Breast epithelium (tissue), 4 donors: ENCODE measurements at regions not wholly inside any gene's neighbourhood (a gene's known extent, or its start where the extent isn't known, plus 50 kb on each side); places are given as distances from the start of the nearest gene placed in this dataset.

Source experiments
- DNase-seq, 2 donors: peaks; one replicate each; pipeline ENCODE4 v3.0.0-alpha.2; 2019; ENCODE audit warnings: low spot score in 2 of 2
- H3K27ac ChIP-seq, 2 donors: fragments of 200-600 bp; sonication (generic) in 1 of 2; one replicate each; pipeline ENCODE4 v1.5.1; 2016 to 2019; ENCODE audit warnings: mild to moderate bottlenecking in 1 of 2
- H3K27me3 ChIP-seq, 2 donors: fragments of 200-600 bp; sonication (generic) in 1 of 2; one replicate each; pipeline versions ENCODE4 v1.5.1 to v1.6.0; 2017 to 2019; ENCODE audit warnings: control low read depth in 1 of 2, mild to moderate bottlenecking in 1 of 2
- H3K36me3 ChIP-seq: fragments of 200-600 bp; one replicate; pipeline ENCODE4 v1.5.1; 2019
- H3K4me1 ChIP-seq, 2 donors: fragments of 200-600 bp; sonication (generic); one replicate each; pipeline ENCODE4 v1.5.1; 2016 to 2019; ENCODE audit warnings: control low read depth in 1 of 2
- H3K4me3 ChIP-seq, 3 donors: fragments of 200-600 bp; sonication (generic); 1 replicate in 2 of 3; 2 replicates in 1 of 3; pipeline ENCODE4 v1.5.1; 2016 to 2019; ENCODE audit warnings: mild to moderate bottlenecking in 3 of 3, moderate library complexity in 2 of 3
- H3K9me3 ChIP-seq, 2 donors: fragments of 200-600 bp; sonication (generic) in 1 of 2; one replicate each; pipeline ENCODE4 v1.5.1; 2016 to 2019; ENCODE audit warnings: control low read depth in 1 of 2
- POLR2A ChIP-seq: fragments of 450-650 bp; IDR thresholded peaks from one replicate; pipeline ENCODE4 v1.6.1; 2016; ENCODE audit warnings: antibody characterized with exemption, mild to moderate bottlenecking, moderate library complexity
- POLR2AphosphoS5 ChIP-seq, 3 donors: sonication (generic); formaldehyde crosslinking; IDR thresholded peaks; one replicate each; pipeline ENCODE4 v1.6.1; 2017; ENCODE audit warnings: antibody characterized with exemption in 3 of 3
- intact Hi-C: fragments of 100-400 bp; cut with DNase I; formaldehyde crosslinking; loops from one replicate; pipeline ENCODE4 v1.15.1; 2023; ENCODE audit warnings: low total_unique reads
- TF ChIP-seq, protein P1 (sequence below), 3 donors: fragments of 450-650 bp; IDR thresholded peaks; one replicate each; pipeline ENCODE4 v1.5.1; 2016 to 2017; ENCODE audit warnings: antibody characterized with exemption in 3 of 3, mild to moderate bottlenecking in 3 of 3, moderate library complexity in 3 of 3

DNA sequence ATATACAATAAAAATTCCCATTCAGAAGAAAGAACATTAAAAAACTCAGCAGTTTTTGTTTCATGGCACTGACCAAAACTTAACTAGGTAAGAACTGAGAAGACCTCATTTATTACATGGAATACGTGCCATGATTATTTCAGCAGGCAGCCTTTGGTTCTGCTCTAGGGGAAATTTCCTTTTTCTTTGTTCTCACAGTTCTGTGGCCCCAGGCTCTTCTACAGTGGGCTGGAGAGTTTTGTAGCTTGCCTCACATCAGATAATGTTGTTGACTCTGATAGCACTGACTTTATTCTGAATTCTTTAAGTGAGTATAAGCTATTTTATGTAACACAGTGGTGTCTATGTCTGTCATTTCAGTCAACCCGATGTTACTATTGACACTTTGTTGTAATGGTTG is 844.3 kb downstream of the TBC1D32 start:
- H3K27ac ChIP-seq: no peak overlapping the region
- no peaks in the 10 kb centered on the region for H3K27me3 ChIP-seq
- TF ChIP-seq, protein P1, sequence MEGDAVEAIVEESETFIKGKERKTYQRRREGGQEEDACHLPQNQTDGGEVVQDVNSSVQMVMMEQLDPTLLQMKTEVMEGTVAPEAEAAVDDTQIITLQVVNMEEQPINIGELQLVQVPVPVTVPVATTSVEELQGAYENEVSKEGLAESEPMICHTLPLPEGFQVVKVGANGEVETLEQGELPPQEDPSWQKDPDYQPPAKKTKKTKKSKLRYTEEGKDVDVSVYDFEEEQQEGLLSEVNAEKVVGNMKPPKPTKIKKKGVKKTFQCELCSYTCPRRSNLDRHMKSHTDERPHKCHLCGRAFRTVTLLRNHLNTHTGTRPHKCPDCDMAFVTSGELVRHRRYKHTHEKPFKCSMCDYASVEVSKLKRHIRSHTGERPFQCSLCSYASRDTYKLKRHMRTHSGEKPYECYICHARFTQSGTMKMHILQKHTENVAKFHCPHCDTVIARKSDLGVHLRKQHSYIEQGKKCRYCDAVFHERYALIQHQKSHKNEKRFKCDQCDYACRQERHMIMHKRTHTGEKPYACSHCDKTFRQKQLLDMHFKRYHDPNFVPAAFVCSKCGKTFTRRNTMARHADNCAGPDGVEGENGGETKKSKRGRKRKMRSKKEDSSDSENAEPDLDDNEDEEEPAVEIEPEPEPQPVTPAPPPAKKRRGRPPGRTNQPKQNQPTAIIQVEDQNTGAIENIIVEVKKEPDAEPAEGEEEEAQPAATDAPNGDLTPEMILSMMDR (IDR thresholded peaks at IDR 0.05): no peak
- TF ChIP-seq POLR2A (no peak), POLR2AphosphoS5 (IDR thresholded peaks at IDR 0.05) (no peak)
- no peaks in the 10 kb centered on the region for H3K4me1 ChIP-seq
- H3K4me3 ChIP-seq: no peak overlapping the region
- no peak for DNase-seq
- H3K36me3 ChIP-seq: no peaks in the 10 kb centered on the region
- no peaks in the 10 kb centered on the region for H3K9me3 ChIP-seq
- intact Hi-C loops: no loop called here

DNA sequence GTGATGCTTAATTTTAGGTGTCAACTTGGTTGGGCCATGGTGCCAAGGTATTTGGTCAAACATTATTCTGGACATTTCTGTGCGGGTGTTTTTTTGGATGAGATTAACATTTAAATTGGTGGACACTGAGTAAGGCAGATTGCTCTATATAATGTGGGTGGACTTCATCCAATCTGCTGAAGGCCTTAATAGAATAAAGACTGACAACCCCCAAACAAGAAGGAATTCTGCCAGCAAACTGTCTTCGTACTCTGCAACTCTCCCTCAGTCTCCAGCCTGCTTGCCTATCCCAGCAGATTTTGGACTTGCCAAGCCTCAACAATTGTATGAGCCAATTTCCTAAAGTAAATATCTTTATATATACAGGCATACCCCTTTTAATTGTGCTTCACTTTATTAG is 850.1 kb downstream of the TBC1D32 start:
- no peak overlapping the region for H3K27ac ChIP-seq
- no peaks in the 10 kb centered on the region for H3K36me3 ChIP-seq
- no peak for DNase-seq
- H3K4me3 ChIP-seq: no peak overlapping the region
- TF ChIP-seq POLR2A: no peak
- TF ChIP-seq POLR2AphosphoS5 (IDR thresholded peaks at IDR 0.05): no peak
- TF ChIP-seq, protein P1 (IDR thresholded peaks at IDR 0.05): no peak
- intact Hi-C loops: no loop called here
- peaks cover 0 to 9% of the 10 kb centered on the region in 2 donors for H3K9me3 ChIP-seq
- no peaks in the 10 kb centered on the region for H3K27me3 ChIP-seq
- H3K4me1 ChIP-seq: no peaks in the 10 kb centered on the region

DNA sequence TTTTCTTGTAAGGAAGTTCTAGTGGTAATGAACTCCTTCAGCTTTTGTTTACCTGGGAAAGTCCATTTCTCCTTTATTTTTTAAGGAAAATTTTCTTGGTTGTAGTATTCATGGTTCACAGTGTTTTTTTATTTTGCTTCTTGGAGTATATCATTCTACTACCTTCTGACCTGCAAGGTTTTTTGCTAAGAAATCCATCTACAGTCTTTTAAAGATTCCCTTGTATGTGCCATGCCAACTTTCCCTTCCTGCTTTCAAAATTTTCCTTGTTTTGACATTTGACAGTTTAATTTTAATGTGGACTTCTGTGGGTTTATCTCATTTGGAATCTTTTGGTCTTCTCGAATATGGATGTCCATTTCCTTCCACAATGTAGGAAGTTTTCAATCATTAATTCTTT is 855.6 kb downstream of the TBC1D32 start:
- Histone ChIP-seq H3K9me3 (peaks cover 3 to 24% of the 10 kb centered on the region in 2 donors), H3K4me1 (no peaks in the 10 kb centered on the region), H3K4me3 (no peak overlapping the region), H3K36me3 (no peaks in the 10 kb centered on the region), H3K27me3 (no peaks in the 10 kb centered on the region), H3K27ac (no peak overlapping the region)
- intact Hi-C loops: no loop called here
- DNase-seq: no peak
- TF ChIP-seq POLR2A (no peak), POLR2AphosphoS5 (IDR thresholded peaks at IDR 0.05) (no peak)
- TF ChIP-seq, protein P1 (IDR thresholded peaks at IDR 0.05): no peak

DNA sequence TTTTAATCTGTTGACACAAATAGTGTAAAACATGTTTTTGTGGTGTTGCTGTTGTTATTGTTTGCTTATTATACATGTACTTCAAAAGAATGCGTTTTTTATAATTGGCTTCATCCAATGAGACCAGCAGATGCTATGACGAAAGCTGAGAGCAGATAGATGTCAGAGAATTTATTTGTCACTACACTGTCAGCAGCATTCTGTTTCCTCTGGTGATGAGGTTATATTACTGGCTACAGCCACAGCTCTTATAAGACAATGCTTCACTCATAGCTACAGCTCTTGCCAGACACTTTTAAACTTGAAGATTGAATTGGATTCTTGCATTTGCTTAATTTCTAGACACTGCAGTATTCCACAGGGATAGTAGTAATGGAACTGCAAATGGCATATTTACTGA is 860.5 kb downstream of the TBC1D32 start:
- intact Hi-C loops: no loop called here
- H3K36me3 ChIP-seq: no peaks in the 10 kb centered on the region
- DNase-seq: no peak
- no peak for TF ChIP-seq POLR2A
- TF ChIP-seq, protein P1 (IDR thresholded peaks at IDR 0.05): no peak
- TF ChIP-seq POLR2AphosphoS5 (IDR thresholded peaks at IDR 0.05): no peak
- no peak overlapping the region for H3K4me3 ChIP-seq
- peaks cover 9 to 11% of the 10 kb centered on the region in 2 donors for H3K9me3 ChIP-seq
- H3K27me3 ChIP-seq: no peaks in the 10 kb centered on the region
- H3K27ac ChIP-seq: no peak overlapping the region
- no peaks in the 10 kb centered on the region for H3K4me1 ChIP-seq

DNA sequence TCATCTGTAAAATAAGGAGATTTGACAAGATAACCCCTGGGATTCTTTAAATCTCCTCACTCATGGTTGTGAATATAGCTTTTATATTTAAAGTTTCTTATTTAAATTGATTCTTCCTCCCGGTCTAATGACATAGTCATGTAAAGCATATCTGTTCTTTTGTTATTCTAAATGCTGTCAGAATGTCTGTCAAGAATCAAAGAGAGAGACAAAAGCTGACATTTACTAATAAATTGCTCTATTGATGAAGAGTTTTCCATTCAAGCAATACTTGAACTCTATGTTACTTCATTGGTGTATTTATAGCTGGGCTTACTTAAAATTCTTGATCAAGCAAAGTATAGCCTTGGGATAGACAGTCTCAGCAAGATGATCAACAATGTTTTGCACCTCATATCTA is 865.8 kb downstream of the TBC1D32 start:
- H3K27me3 ChIP-seq: no peaks in the 10 kb centered on the region
- no peak overlapping the region for H3K27ac ChIP-seq
- intact Hi-C loops: no loop called here
- H3K4me3 ChIP-seq: no peak overlapping the region
- DNase-seq: no peak
- H3K9me3 ChIP-seq: peaks cover 0 to 6% of the 10 kb centered on the region in 2 donors
- no peaks in the 10 kb centered on the region for H3K36me3 ChIP-seq
- no peaks in the 10 kb centered on the region for H3K4me1 ChIP-seq
- TF ChIP-seq, protein P1 (IDR thresholded peaks at IDR 0.05): no peak
- TF ChIP-seq POLR2A (no peak), POLR2AphosphoS5 (IDR thresholded peaks at IDR 0.05) (no peak)
